ENCODE measurements at regions not wholly inside any gene's neighbourhood (a gene's known extent, or its start where the extent isn't known, plus 50 kb on each side); places are given as distances from the start of the nearest gene placed in this dataset.

DNA sequence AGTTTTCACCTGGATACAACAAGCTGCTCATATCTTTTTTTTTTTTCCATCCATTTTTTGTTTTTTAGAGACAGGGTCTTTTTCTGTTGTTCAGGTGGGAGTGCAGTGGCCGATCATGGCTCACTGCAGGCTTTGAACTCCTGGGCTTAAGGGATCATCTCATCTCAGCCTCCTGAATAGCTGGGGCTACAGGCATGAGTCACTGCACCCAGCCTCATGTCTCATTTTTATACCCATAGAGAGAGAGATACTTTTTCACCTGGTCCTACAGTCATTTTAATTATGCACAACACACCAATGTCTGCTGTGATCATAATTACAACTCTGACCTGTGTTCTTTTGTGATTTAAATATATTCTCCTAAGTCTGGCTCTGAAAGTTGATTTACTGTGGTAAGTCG is 84.4 kb downstream of the KIF4B start:
- POLR2A ChIA-PET: no interaction called here
- Mint-ChIP-seq H3K9me3 (no peaks in the 10 kb centered on the region), H3K36me3 (no peaks in the 10 kb centered on the region), H3K4me1 (no peaks in the 10 kb centered on the region), H3K4me3 (no peak overlapping the region), H3K27ac (no peak overlapping the region), H3K27me3 (ENCODE audit: low read depth) (no peaks in the 10 kb centered on the region)
- TF ChIP-seq NFYB (CRISPR knock-in tag; conservative IDR thresholded peaks at IDR 0.05; ENCODE audit: low read depth): no peak
- no peak for TF ChIP-seq HMGA2 (CRISPR knock-in tag; IDR thresholded peaks at IDR 0.05)
- TF ChIP-seq, protein P1, sequence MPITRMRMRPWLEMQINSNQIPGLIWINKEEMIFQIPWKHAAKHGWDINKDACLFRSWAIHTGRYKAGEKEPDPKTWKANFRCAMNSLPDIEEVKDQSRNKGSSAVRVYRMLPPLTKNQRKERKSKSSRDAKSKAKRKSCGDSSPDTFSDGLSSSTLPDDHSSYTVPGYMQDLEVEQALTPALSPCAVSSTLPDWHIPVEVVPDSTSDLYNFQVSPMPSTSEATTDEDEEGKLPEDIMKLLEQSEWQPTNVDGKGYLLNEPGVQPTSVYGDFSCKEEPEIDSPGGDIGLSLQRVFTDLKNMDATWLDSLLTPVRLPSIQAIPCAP (CRISPR knock-in tag; IDR thresholded peaks at IDR 0.05): no peak
- no peak for TF ChIP-seq ESRRA (CRISPR knock-in tag; IDR thresholded peaks at IDR 0.05; ENCODE audit: borderline replicate concordance)
- TF ChIP-seq CBFB (CRISPR knock-in tag; IDR thresholded peaks at IDR 0.05; ENCODE audit: low read depth): no peak
- no peak for TF ChIP-seq NFATC4 (CRISPR knock-in tag; IDR thresholded peaks at IDR 0.05)
- no peak for DNase-seq (ENCODE audit: low spot score)
- CTCF ChIA-PET: no interaction called here
- no peak for ATAC-seq

DNA sequence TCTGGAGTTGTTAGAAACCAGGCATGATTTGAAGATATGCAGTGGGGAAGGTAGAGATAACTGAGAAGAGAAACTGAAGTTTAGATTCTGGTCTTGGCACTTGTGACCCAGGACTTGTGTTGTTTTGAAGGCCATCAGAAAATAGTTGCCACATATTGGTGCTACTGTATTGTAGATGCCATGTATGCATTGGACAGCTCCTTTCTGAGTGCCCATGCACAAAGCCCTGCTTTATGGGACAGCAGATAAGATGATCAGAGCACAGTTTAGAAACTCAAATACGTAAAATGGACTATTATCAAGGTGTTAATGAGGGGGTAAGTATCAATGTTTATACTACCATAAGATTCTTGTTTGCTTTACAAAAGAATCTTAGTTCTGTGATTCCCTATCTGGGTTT is 84.9 kb downstream of the KIF4B start:
- no peak overlapping the region for H3K27ac Mint-ChIP-seq
- DNase-seq (ENCODE audit: low spot score): no peak
- H3K36me3 Mint-ChIP-seq: no peaks in the 10 kb centered on the region

More for the DNA sequence above, 84.9 kb downstream of the KIF4B start:
- no peak for ATAC-seq
- Mint-ChIP-seq H3K4me3 (no peak overlapping the region), H3K9me3 (no peaks in the 10 kb centered on the region), H3K27me3 (ENCODE audit: low read depth) (no peaks in the 10 kb centered on the region), H3K4me1 (no peaks in the 10 kb centered on the region)
- ChIA-PET POLR2A (no interaction called here), CTCF (no interaction called here)
- no peak for TF ChIP-seq ZNF423 (CRISPR knock-in tag; IDR thresholded peaks at IDR 0.05)
- TF ChIP-seq KAT7 (CRISPR knock-in tag; IDR thresholded peaks at IDR 0.05; ENCODE audit: borderline replicate concordance): no peak
- no peak for TF ChIP-seq ZMAT4 (CRISPR knock-in tag; IDR thresholded peaks at IDR 0.05)
- no peak for TF ChIP-seq ZNF396 (CRISPR knock-in tag; IDR thresholded peaks at IDR 0.05; ENCODE audit: borderline replicate concordance)
- no peak for TF ChIP-seq NFATC4 (CRISPR knock-in tag; IDR thresholded peaks at IDR 0.05)
- TF ChIP-seq, protein P2, sequence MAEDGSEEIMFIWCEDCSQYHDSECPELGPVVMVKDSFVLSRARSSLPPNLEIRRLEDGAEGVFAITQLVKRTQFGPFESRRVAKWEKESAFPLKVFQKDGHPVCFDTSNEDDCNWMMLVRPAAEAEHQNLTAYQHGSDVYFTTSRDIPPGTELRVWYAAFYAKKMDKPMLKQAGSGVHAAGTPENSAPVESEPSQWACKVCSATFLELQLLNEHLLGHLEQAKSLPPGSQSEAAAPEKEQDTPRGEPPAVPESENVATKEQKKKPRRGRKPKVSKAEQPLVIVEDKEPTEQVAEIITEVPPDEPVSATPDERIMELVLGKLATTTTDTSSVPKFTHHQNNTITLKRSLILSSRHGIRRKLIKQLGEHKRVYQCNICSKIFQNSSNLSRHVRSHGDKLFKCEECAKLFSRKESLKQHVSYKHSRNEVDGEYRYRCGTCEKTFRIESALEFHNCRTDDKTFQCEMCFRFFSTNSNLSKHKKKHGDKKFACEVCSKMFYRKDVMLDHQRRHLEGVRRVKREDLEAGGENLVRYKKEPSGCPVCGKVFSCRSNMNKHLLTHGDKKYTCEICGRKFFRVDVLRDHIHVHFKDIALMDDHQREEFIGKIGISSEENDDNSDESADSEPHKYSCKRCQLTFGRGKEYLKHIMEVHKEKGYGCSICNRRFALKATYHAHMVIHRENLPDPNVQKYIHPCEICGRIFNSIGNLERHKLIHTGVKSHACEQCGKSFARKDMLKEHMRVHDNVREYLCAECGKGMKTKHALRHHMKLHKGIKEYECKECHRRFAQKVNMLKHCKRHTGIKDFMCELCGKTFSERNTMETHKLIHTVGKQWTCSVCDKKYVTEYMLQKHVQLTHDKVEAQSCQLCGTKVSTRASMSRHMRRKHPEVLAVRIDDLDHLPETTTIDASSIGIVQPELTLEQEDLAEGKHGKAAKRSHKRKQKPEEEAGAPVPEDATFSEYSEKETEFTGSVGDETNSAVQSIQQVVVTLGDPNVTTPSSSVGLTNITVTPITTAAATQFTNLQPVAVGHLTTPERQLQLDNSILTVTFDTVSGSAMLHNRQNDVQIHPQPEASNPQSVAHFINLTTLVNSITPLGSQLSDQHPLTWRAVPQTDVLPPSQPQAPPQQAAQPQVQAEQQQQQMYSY (CRISPR knock-in tag; IDR thresholded peaks at IDR 0.05): no peak
- no peak for TF ChIP-seq JAZF1 (CRISPR knock-in tag; IDR thresholded peaks at IDR 0.05)
- no peak for TF ChIP-seq E2F4 (CRISPR knock-in tag; IDR thresholded peaks at IDR 0.05; ENCODE audit: borderline replicate concordance, low read depth)
- TF ChIP-seq, protein P3, sequence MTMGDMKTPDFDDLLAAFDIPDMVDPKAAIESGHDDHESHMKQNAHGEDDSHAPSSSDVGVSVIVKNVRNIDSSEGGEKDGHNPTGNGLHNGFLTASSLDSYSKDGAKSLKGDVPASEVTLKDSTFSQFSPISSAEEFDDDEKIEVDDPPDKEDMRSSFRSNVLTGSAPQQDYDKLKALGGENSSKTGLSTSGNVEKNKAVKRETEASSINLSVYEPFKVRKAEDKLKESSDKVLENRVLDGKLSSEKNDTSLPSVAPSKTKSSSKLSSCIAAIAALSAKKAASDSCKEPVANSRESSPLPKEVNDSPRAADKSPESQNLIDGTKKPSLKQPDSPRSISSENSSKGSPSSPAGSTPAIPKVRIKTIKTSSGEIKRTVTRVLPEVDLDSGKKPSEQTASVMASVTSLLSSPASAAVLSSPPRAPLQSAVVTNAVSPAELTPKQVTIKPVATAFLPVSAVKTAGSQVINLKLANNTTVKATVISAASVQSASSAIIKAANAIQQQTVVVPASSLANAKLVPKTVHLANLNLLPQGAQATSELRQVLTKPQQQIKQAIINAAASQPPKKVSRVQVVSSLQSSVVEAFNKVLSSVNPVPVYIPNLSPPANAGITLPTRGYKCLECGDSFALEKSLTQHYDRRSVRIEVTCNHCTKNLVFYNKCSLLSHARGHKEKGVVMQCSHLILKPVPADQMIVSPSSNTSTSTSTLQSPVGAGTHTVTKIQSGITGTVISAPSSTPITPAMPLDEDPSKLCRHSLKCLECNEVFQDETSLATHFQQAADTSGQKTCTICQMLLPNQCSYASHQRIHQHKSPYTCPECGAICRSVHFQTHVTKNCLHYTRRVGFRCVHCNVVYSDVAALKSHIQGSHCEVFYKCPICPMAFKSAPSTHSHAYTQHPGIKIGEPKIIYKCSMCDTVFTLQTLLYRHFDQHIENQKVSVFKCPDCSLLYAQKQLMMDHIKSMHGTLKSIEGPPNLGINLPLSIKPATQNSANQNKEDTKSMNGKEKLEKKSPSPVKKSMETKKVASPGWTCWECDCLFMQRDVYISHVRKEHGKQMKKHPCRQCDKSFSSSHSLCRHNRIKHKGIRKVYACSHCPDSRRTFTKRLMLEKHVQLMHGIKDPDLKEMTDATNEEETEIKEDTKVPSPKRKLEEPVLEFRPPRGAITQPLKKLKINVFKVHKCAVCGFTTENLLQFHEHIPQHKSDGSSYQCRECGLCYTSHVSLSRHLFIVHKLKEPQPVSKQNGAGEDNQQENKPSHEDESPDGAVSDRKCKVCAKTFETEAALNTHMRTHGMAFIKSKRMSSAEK (CRISPR knock-in tag; IDR thresholded peaks at IDR 0.05; ENCODE audit: borderline replicate concordance): no peak
- no peak for TF ChIP-seq ESRRA (CRISPR knock-in tag; IDR thresholded peaks at IDR 0.05; ENCODE audit: borderline replicate concordance)
